ENCODE measurements at regions not wholly inside any gene's neighbourhood (a gene's known extent, or its start where the extent isn't known, plus 50 kb on each side); places are given as distances from the start of the nearest gene placed in this dataset.

DNA sequence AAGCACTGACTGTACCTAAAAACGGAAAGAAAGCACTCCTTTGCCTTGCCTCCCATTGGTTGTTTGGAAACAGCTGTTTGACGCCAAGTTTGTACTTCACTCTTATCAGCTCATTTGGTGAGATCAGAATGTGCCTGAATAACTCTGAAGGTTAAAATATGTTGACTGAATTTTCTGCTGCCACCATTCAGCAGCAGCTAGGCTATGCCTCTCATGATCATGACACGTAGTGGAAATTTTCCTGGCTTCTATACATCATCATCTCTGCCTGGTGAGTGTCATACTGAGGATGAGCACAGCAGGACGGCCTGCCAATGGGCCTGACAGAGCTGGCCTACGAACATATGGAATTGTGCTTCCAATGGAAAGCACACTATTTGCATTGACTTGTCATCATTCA is 704.9 kb upstream of the CITED2 start:
- TF ChIP-seq POLR2AphosphoS5 (IDR thresholded peaks at IDR 0.05; ENCODE audit: control insufficient read depth, insufficient read depth, low read depth, low read length) (no peak), CREB1 (IDR thresholded peaks at IDR 0.05) (no peak), CREB1 (CRISPR knock-in tag; IDR thresholded peaks at IDR 0.05) (no peak), NFXL1 (CRISPR knock-in tag; IDR thresholded peaks at IDR 0.05) (no peak), ESRRA (IDR thresholded peaks at IDR 0.05; ENCODE audit: borderline replicate concordance, low read depth) (no peak), SRSF1 (IDR thresholded peaks at IDR 0.05; ENCODE audit: low read depth, low read length) (no peak), LARP7 (IDR thresholded peaks at IDR 0.05) (no peak), NFYB (IDR thresholded peaks at IDR 0.05; ENCODE audit: extremely low read depth, insufficient read length) (no peak), POU5F1 (IDR thresholded peaks at IDR 0.05; ENCODE audit: borderline replicate concordance, low read depth, low read length, partially characterized antibody) (no peak)
- TF ChIP-seq, protein P1, sequence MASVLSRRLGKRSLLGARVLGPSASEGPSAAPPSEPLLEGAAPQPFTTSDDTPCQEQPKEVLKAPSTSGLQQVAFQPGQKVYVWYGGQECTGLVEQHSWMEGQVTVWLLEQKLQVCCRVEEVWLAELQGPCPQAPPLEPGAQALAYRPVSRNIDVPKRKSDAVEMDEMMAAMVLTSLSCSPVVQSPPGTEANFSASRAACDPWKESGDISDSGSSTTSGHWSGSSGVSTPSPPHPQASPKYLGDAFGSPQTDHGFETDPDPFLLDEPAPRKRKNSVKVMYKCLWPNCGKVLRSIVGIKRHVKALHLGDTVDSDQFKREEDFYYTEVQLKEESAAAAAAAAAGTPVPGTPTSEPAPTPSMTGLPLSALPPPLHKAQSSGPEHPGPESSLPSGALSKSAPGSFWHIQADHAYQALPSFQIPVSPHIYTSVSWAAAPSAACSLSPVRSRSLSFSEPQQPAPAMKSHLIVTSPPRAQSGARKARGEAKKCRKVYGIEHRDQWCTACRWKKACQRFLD (CRISPR knock-in tag; IDR thresholded peaks at IDR 0.05): no peak
- TF ChIP-seq, protein P2, sequence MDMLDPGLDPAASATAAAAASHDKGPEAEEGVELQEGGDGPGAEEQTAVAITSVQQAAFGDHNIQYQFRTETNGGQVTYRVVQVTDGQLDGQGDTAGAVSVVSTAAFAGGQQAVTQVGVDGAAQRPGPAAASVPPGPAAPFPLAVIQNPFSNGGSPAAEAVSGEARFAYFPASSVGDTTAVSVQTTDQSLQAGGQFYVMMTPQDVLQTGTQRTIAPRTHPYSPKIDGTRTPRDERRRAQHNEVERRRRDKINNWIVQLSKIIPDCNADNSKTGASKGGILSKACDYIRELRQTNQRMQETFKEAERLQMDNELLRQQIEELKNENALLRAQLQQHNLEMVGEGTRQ (CRISPR knock-in tag; IDR thresholded peaks at IDR 0.05): no peak
- TF ChIP-seq, protein P3, sequence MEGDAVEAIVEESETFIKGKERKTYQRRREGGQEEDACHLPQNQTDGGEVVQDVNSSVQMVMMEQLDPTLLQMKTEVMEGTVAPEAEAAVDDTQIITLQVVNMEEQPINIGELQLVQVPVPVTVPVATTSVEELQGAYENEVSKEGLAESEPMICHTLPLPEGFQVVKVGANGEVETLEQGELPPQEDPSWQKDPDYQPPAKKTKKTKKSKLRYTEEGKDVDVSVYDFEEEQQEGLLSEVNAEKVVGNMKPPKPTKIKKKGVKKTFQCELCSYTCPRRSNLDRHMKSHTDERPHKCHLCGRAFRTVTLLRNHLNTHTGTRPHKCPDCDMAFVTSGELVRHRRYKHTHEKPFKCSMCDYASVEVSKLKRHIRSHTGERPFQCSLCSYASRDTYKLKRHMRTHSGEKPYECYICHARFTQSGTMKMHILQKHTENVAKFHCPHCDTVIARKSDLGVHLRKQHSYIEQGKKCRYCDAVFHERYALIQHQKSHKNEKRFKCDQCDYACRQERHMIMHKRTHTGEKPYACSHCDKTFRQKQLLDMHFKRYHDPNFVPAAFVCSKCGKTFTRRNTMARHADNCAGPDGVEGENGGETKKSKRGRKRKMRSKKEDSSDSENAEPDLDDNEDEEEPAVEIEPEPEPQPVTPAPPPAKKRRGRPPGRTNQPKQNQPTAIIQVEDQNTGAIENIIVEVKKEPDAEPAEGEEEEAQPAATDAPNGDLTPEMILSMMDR (IDR thresholded peaks at IDR 0.05 in 2 of 3, conservative IDR thresholded peaks at IDR 0.05 in 1 of 3; ENCODE audit: insufficient read depth in 2 of 3, low read depth in 1 of 3, low read length in 3 of 3): no peak
- TF ChIP-seq, protein P4, sequence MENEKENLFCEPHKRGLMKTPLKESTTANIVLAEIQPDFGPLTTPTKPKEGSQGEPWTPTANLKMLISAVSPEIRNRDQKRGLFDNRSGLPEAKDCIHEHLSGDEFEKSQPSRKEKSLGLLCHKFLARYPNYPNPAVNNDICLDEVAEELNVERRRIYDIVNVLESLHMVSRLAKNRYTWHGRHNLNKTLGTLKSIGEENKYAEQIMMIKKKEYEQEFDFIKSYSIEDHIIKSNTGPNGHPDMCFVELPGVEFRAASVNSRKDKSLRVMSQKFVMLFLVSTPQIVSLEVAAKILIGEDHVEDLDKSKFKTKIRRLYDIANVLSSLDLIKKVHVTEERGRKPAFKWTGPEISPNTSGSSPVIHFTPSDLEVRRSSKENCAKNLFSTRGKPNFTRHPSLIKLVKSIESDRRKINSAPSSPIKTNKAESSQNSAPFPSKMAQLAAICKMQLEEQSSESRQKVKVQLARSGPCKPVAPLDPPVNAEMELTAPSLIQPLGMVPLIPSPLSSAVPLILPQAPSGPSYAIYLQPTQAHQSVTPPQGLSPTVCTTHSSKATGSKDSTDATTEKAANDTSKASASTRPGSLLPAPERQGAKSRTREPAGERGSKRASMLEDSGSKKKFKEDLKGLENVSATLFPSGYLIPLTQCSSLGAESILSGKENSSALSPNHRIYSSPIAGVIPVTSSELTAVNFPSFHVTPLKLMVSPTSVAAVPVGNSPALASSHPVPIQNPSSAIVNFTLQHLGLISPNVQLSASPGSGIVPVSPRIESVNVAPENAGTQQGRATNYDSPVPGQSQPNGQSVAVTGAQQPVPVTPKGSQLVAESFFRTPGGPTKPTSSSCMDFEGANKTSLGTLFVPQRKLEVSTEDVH (IDR thresholded peaks at IDR 0.05; ENCODE audit: low read depth, partially characterized antibody): no peak
- TF ChIP-seq, protein P5, sequence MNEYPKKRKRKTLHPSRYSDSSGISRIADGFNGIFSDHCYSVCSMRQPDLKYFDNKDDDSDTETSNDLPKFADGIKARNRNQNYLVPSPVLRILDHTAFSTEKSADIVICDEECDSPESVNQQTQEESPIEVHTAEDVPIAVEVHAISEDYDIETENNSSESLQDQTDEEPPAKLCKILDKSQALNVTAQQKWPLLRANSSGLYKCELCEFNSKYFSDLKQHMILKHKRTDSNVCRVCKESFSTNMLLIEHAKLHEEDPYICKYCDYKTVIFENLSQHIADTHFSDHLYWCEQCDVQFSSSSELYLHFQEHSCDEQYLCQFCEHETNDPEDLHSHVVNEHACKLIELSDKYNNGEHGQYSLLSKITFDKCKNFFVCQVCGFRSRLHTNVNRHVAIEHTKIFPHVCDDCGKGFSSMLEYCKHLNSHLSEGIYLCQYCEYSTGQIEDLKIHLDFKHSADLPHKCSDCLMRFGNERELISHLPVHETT (CRISPR knock-in tag; conservative IDR thresholded peaks at IDR 0.05 in 1 of 2, IDR thresholded peaks at IDR 0.05 in 1 of 2): no peak

Measured in K562 (cell line).